CD4-positive, alpha-beta T cell treated with Interleukin-12 subunit alpha and Interleukin-12 subunit beta, for 1 hour (primary cell): ENCODE measurements at regions not wholly inside any gene's neighbourhood (a gene's known extent, or its start where the extent isn't known, plus 50 kb on each side); places are given as distances from the start of the nearest gene placed in this dataset.
"Not testable (repeated sequence)": the region's sequence is repeated elsewhere in the genome, so short reads cannot be mapped to it uniquely, and the experiment has no call there.

Experiments
- DNase-seq: peaks from one replicate; pipeline ENCODE4 v3.0.0-alpha.2; 2020

GRCh38 chr2:124967325-124967724, 942.2 kb downstream of the CNTNAP5 start:
- no peak for DNase-seq

- no peak for DNase-seq
Observed at GRCh38 chr2:124970030-124970429, 944.9 kb downstream of the CNTNAP5 start.

GRCh38 chr2:124973396-124973795, 948.3 kb downstream of the CNTNAP5 start:
- no peak for DNase-seq

DNA sequence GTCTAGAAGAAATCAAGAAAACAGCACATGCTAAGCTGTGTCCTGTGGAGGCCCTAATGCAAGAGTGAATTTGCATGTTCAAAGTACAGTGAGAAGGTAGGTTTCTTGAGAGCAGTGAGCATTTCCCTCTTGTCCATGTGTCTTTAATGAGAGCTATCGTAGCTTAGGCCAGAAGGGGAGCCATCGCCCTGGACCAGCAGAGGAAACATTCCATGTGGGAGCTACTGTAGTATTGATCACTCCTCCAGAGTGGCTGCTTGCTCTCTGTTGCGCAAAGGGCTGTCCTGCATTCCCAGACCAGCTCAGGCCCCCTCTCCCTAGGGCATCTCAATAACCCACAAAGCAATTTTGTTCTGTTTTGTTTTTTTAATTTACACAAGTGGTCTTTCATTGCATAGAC, 950.1 kb downstream of the CNTNAP5 start:
- DNase-seq, result no peak

GRCh38 chr2:124975648-124976047, 950.6 kb downstream of the CNTNAP5 start:
- no peak for DNase-seq

- DNase-seq, result no peak
Observed at GRCh38 chr2:124978597-124978996, 953.5 kb downstream of the CNTNAP5 start.

DNA sequence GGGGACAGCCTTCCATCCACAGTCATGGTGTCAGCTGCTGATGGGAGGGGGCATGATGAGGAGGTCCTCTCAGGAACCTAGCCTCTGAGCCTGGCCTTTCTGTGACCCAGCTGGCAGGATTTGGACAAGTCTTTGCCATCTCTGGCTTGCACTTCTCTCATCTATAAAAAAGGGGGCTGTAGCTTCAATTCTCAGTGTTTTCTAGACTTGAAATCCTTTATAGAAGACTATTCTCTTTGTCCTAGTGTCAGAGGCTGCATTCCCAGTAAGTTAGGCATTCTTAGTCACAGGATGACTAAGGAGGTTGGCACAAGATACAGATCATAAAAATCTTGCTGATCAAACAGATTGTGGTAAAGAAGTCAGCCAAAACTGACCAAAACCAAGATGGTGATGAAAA, 958.5 kb downstream of the CNTNAP5 start:
- DNase-seq, result no peak

DNA sequence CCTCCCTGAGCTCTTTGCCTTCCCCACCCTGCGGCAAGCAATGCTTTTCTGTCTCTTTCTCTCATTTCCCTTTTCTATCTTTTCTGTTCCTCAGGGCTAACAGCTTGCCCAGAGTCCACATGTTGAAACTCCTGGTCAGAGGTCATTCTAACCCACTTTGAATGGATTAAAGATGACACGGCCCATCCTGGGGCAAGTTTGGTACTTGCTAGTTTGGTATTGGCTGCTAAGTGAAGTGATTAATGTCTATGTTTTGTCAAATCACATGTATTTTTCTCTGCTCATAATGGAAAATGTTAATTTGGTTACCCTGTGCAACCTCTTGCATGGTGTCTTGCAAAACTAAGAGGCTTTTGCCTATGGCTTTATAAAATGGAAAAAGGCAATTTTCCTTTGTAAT, 960.2 kb downstream of the CNTNAP5 start:
- DNase-seq, result no peak

- no peak for DNase-seq
Observed at GRCh38 chr2:124986136-124986535, 961.0 kb downstream of the CNTNAP5 start.

- DNase-seq, result not testable (repeated sequence)
Observed at GRCh38 chr2:124986870-124987269, 961.8 kb downstream of the CNTNAP5 start.

GRCh38 chr2:124987436-124987835, 962.3 kb downstream of the CNTNAP5 start:
- not testable (repeated sequence) for DNase-seq

- DNase-seq, result no peak
Observed at GRCh38 chr2:124988111-124988510, 963.0 kb downstream of the CNTNAP5 start.

DNA sequence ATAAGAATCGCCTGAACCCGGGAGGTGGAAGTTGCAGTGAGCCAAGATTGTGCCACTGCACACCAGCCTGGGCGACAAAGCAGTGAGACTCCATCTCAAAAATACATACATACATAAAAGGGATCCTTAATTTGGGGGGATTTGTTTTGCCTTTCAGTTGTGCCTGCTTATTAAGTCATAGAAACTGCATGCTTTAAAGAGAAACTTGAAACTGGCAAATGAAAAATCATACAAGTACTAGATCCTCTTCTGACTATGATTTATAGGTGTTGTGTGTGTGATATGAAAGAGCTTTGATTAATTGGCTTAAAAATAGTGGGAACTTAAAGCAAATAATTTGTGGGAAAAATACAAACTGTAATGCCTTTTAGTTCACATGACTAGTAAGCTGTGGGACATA, 963.7 kb downstream of the CNTNAP5 start:
- no peak for DNase-seq

- no peak for DNase-seq
Observed at GRCh38 chr2:124993809-124994208, 968.7 kb downstream of the CNTNAP5 start.

DNA sequence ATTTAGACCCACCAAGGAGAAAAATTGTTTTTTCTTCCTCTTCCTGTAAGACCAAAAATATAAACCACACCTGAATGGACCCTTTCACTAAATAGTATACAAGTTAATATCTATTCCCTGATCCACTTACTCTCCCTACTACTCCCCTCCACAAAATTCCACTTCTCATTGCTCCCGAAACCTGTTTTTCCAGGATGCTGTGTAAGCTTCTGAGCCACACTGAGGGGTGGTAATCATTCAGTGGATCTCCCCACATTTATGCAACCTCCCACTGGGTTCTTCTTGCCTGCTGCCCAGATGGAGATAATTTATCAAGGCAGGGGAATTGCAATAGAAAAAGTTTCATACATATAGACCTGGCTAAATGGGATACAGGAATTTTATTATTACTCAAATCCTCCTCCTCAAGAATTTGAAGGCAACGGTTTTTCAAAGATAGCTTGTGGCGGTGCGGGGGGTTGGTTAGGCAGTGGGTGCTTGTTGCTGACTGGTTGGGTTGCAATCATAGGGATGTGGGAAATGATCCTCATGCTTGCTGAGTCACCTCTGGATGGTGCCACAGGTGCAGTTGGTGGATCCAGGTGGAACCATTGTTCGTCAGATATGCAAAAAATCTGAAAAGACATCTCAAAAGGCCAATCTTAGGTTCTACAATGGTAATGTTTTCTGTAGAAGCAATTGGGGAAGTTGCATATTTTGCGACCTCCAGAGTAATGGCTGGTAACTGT, 970.3 kb downstream of the CNTNAP5 start:
- DNase-seq, result no peak

GRCh38 chr2:124996406-124996805, 971.3 kb downstream of the CNTNAP5 start:
- no peak for DNase-seq

DNA sequence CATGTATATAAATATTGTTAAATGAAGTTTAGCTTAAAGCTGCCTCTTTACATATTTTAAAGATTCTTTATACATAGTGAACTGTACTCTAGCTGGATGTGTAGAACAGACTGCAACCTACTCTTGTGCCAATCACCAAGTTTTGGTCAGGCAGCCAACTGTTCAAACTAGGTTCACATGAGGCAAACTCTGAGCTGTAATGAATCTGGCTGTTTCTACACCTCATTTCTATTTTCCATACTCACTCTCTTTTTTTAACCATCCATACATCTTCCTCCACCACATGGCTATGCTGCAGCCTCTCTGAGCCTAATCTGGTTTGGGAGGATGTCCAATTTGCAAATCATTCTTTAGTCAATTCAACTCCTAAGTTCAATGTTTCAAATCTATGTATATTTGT, 974.8 kb downstream of the CNTNAP5 start:
- no peak for DNase-seq

DNA sequence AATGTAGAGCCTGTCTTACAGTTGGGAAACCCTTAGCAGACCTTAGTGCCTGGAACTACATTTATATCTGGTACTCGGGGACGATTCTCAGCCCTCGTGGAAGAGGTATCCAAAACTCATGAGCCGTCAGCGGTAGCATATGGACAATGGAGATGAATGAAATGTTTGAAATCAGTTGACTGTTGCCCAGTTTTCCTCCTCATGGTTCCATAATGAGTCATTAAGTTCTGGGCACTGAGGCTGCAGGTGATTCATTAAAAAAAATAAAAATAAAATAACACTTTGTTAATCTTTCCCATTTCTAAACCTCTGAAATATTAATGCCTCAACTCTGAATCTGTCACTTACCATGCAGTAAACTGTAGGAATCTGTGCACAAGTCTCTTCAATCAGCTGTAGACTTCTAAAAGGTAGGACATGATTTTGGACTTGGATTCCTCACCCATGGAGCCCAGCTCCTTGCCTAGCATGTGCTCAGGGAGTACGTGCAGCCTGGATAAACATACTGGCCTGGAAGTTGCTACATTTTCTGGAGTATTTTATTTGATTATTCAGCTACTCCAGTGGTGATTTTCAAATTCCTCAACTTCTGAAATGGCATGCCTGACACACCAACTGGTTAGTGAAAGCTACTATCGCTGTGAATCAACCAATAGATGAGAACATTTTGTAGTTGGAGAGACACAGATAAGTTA, 979.2 kb downstream of the CNTNAP5 start:
- no peak for DNase-seq

- DNase-seq, result no peak
Observed at GRCh38 chr2:125006676-125007075, 981.6 kb downstream of the CNTNAP5 start.

GRCh38 chr2:125028721-125029120, 1003.6 kb downstream of the CNTNAP5 start:
- not testable (repeated sequence) for DNase-seq

DNA sequence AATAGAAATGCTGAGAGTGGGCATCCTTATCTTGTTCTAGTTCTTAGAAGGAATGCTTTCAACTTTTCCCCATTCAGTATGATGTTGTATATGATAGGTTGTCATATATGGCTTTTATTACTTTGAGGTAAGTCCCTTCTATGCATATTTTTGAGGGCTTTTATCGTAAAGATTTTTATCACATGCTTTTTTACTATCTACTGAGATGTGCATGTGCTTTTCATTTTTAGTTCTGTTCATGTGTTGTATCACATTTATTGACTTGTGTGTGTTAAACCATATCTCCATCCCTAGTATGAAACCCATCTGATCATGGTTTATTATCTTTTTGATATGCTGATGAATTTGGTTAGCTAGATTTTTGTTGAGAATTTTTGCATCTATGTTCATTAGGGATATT, 1008.8 kb downstream of the CNTNAP5 start:
- no peak for DNase-seq

- DNase-seq, result no peak
Observed at GRCh38 chr2:125037135-125037653, 1012.1 kb downstream of the CNTNAP5 start.

DNA sequence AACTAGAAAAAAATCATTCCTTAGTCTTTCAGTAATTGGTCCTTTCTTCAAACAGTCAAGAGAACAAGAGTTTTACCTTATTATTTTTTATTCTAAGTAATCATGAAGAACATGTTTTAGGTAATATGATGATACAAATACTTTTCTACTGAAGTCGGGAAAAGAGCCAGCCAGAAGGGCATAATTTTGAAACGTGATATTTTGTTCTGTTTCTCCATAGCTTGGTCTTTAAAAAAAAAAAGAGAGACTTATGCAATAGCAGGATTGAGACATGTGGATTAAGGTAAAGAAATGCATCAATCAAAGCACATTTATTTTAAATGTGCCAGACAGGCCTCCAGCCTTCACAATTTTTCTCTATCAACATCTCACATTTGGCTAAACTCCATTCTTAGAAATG, 1016.8 kb downstream of the CNTNAP5 start:
- no peak for DNase-seq

GRCh38 chr2:125042727-125043126, 1017.6 kb downstream of the CNTNAP5 start:
- no peak for DNase-seq
